ENCODE measurements at regions not wholly inside any gene's neighbourhood (a gene's known extent, or its start where the extent isn't known, plus 50 kb on each side); places are given as distances from the start of the nearest gene placed in this dataset.

DNA sequence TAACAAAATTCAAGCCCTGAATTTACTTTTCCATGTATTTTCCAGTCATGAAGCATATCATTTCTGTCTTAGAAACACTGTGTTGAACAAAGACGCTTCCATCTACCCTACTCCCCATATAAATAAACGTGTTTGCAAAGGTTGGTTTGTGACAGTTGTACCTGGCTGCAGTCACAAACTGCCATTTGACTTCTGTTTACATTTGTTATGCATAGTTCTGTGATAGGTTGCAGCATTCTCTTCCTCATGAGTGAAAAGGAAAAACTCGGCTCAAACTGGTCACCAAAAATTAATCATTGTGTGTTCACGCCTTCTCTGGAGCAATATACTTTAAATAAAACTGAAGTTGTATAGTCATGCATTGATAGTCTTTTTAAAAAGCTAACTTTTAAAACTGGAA is 69.3 kb upstream of the MOCS2 start:
- no peak overlapping the region for H3K4me3 ChIP-seq
- H3K27me3 ChIP-seq = no peaks in the 10 kb centered on the region
- no peak overlapping the region for H3K27ac ChIP-seq
- no peaks in the 10 kb centered on the region for H3K4me1 ChIP-seq
- H3K36me3 ChIP-seq = no peaks in the 10 kb centered on the region
- no peak for DNase-seq
- no peak for TF ChIP-seq POLR2A (IDR thresholded peaks at IDR 0.05)
- TF ChIP-seq, protein P1, sequence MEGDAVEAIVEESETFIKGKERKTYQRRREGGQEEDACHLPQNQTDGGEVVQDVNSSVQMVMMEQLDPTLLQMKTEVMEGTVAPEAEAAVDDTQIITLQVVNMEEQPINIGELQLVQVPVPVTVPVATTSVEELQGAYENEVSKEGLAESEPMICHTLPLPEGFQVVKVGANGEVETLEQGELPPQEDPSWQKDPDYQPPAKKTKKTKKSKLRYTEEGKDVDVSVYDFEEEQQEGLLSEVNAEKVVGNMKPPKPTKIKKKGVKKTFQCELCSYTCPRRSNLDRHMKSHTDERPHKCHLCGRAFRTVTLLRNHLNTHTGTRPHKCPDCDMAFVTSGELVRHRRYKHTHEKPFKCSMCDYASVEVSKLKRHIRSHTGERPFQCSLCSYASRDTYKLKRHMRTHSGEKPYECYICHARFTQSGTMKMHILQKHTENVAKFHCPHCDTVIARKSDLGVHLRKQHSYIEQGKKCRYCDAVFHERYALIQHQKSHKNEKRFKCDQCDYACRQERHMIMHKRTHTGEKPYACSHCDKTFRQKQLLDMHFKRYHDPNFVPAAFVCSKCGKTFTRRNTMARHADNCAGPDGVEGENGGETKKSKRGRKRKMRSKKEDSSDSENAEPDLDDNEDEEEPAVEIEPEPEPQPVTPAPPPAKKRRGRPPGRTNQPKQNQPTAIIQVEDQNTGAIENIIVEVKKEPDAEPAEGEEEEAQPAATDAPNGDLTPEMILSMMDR (IDR thresholded peaks at IDR 0.05) = no peak
- H3K9me3 ChIP-seq = no peaks in the 10 kb centered on the region

DNA sequence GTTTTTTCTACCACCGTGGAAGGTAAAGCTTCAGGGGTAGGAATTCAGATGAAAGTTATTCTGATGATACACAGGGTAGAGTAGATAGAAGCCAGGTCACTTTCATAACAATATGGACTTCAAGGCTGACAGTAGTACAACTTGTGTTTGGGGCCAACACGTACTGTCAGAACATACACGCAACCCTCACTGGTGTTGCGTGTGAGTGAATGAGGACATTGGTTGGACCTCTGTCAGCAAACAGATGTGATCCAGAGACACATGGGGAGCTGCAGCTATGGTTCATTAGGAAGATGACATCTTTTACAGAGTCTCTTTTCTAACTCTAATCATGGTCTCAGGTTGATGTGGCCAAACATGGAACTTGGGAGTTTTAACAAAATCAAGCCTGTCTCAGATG is 70.1 kb upstream of the MOCS2 start:
- Histone ChIP-seq H3K36me3 (no peaks in the 10 kb centered on the region), H3K27me3 (no peaks in the 10 kb centered on the region), H3K9me3 (no peaks in the 10 kb centered on the region), H3K27ac (no peak overlapping the region), H3K4me3 (no peak overlapping the region), H3K4me1 (no peaks in the 10 kb centered on the region)
- TF ChIP-seq, protein P1 (IDR thresholded peaks at IDR 0.05) = no peak
- no peak for TF ChIP-seq POLR2A (IDR thresholded peaks at IDR 0.05)
- DNase-seq = no peak

DNA sequence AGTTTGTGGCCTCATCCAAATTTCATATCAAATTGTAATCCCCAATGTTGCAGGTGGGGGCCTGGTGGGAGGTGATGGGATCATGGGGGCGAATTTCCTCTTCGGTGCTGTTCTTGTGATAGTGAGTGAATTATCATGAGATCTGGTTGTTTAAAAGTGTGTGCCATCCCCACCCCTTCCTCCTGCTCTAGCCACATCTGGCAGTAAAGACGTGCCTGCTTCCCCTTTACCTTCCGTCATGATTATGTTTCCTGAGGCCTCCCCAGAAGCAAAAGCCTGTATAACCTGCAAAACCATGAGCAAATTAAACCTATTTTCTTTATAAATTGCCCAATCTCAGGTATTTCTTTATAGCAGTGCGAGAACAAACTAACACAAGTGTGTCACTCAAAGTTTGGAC is 71.0 kb upstream of the MOCS2 start:
- Histone ChIP-seq H3K27ac (no peak overlapping the region), H3K4me3 (no peak overlapping the region), H3K27me3 (no peaks in the 10 kb centered on the region), H3K4me1 (no peaks in the 10 kb centered on the region), H3K36me3 (no peaks in the 10 kb centered on the region), H3K9me3 (no peaks in the 10 kb centered on the region)
- TF ChIP-seq POLR2A (IDR thresholded peaks at IDR 0.05) = no peak
- TF ChIP-seq, protein P1 (IDR thresholded peaks at IDR 0.05) = no peak
- DNase-seq = no peak

DNA sequence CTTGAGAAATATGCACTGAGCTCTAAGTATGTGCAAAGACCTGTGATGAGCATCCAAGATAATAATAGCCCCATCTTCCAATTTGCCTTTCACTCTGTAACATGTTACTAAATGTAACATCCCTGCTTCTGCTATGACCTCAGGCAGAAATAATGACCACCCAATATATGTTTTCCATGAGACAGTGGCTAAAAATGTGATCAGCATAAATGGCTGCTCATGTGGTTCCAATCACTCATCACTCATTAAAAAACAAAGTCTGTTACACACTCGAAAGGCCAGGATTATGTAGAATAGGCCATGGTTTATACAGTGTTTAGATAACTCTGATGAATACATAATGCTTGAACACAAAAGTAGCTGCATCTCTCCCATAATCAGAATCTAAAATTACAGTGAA is 71.4 kb upstream of the MOCS2 start:
- H3K36me3 ChIP-seq = no peaks in the 10 kb centered on the region
- H3K27ac ChIP-seq = no peak overlapping the region
- no peaks in the 10 kb centered on the region for H3K4me1 ChIP-seq
- no peaks in the 10 kb centered on the region for H3K9me3 ChIP-seq
- no peak overlapping the region for H3K4me3 ChIP-seq
- DNase-seq = no peak
- H3K27me3 ChIP-seq = no peaks in the 10 kb centered on the region
- no peak for TF ChIP-seq POLR2A (IDR thresholded peaks at IDR 0.05)
- TF ChIP-seq, protein P1 (IDR thresholded peaks at IDR 0.05) = no peak

DNA sequence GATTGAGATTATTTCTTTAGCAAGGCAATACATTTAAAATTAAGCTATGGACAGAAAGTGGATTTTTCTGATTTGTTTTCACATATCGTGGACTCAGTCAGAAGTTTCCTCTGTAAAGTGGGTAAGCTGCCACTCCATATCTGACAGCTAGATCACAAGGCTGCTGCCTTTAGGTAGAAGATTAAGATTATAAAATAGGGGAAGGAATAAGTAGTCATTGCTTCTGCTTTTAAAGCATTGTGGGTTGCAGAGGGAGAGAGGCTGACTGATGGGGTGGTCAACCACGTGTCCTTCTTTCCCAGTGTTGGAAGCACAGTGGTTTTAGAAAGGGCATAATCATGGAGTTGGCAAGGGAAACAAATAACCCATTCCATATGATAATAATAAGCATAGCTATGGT is 74.3 kb upstream of the MOCS2 start:
- H3K4me1 ChIP-seq = no peaks in the 10 kb centered on the region
- H3K27me3 ChIP-seq = no peaks in the 10 kb centered on the region
- no peak for DNase-seq
- H3K9me3 ChIP-seq = no peaks in the 10 kb centered on the region
- H3K36me3 ChIP-seq = no peaks in the 10 kb centered on the region
- TF ChIP-seq, protein P1 (IDR thresholded peaks at IDR 0.05) = no peak
- TF ChIP-seq POLR2A (IDR thresholded peaks at IDR 0.05) = no peak
- no peak overlapping the region for H3K27ac ChIP-seq
- no peak overlapping the region for H3K4me3 ChIP-seq

DNA sequence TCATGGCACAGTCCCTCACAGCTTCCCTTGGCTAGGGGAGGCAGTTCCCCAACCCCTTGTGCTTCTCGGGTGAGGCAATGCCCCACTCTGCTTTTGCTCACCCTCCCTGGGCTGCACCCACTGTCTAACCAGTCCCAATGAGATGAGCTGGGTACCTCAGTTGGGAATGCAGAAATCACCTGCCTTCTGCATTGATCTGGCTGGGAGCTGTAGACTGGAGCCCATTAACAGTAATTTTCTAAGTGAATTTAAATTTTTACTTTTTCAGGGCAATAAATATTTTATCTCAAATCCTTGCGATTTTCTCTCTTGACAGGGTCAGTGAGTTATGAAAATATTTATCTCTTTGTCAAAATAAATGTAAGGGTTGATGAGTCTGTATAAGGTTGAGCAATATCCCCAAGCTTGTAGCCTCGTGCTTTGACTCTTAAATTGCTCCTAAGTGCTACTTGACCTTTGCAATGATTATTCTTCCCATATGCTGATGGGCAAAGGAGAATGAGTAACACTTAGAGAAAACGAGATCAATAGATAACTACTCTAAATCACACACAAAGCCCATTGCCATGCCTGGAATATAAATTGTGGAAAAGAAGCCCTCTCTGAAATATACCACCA is 82.1 kb upstream of the MOCS2 start:
- Histone ChIP-seq H3K36me3 (no peaks in the 10 kb centered on the region), H3K27me3 (no peaks in the 10 kb centered on the region), H3K9me3 (no peaks in the 10 kb centered on the region), H3K4me3 (no peak overlapping the region), H3K4me1 (no peaks in the 10 kb centered on the region), H3K27ac (no peak overlapping the region)
- TF ChIP-seq, protein P1 (IDR thresholded peaks at IDR 0.05) = no peak
- TF ChIP-seq POLR2A (IDR thresholded peaks at IDR 0.05) = no peak
- no peak for DNase-seq

Data from Peyer's patch (tissue), 4 donors.